HG03139 (cell line): ENCODE measurements at regions not wholly inside any gene's neighbourhood (a gene's known extent, or its start where the extent isn't known, plus 50 kb on each side); places are given as distances from the start of the nearest gene placed in this dataset.
"Not testable (repeated sequence)": the region's sequence is repeated elsewhere in the genome, so short reads cannot be mapped to it uniquely, and the experiment has no call there.

Experiments used
- ATAC-seq: cut with Tn5 transposase; IDR thresholded peaks from one replicate; pipeline ENCODE4 v1.9.1; 2021; ENCODE audit not compliant: unreplicated experiment

- ATAC-seq = no peak
Measured at GRCh38 chr4:138455097-138455496, 212.9 kb upstream of the SLC7A11 start.

GRCh38 chr4:138452826-138453225 is 210.7 kb upstream of the SLC7A11 start:
- no peak for ATAC-seq

GRCh38 chr4:138451276-138451663 is 209.1 kb upstream of the SLC7A11 start:
- ATAC-seq = no peak

- no peak for ATAC-seq
Measured at GRCh38 chr4:138450546-138451275, 208.6 kb upstream of the SLC7A11 start.

GRCh38 chr4:138449938-138450337 is 207.8 kb upstream of the SLC7A11 start:
- ATAC-seq = no peak

- ATAC-seq = no peak
Measured at GRCh38 chr4:138448169-138448568, 206.0 kb upstream of the SLC7A11 start.

- ATAC-seq = no peak
Measured at GRCh38 chr4:138446456-138446855, 204.3 kb upstream of the SLC7A11 start.

GRCh38 chr4:138445098-138445497 is 202.9 kb upstream of the SLC7A11 start:
- no peak for ATAC-seq

GRCh38 chr4:138444260-138444659 is 202.1 kb upstream of the SLC7A11 start:
- no peak for ATAC-seq

GRCh38 chr4:138439143-138439581 is 197.0 kb upstream of the SLC7A11 start:
- no peak for ATAC-seq

- ATAC-seq = no peak
Measured at GRCh38 chr4:138438608-138439007, 196.5 kb upstream of the SLC7A11 start.

- no peak for ATAC-seq
Measured at GRCh38 chr4:138437263-138437851, 195.2 kb upstream of the SLC7A11 start.

GRCh38 chr4:138435733-138436132 is 193.6 kb upstream of the SLC7A11 start:
- ATAC-seq = not testable (repeated sequence)

- not testable (repeated sequence) for ATAC-seq
Measured at GRCh38 chr4:138435046-138435445, 192.9 kb upstream of the SLC7A11 start.

- no peak for ATAC-seq
Measured at GRCh38 chr4:138428611-138429010, 186.5 kb upstream of the SLC7A11 start.

GRCh38 chr4:138426786-138427185 is 184.6 kb upstream of the SLC7A11 start:
- ATAC-seq = no peak

GRCh38 chr4:138420471-138420870 is 178.3 kb upstream of the SLC7A11 start:
- ATAC-seq = no peak

GRCh38 chr4:138414202-138414601 is 172.1 kb upstream of the SLC7A11 start:
- no peak for ATAC-seq

GRCh38 chr4:138413273-138413672 is 171.1 kb upstream of the SLC7A11 start:
- no peak for ATAC-seq

- ATAC-seq = no peak
Measured at GRCh38 chr4:138412847-138413246, 170.7 kb upstream of the SLC7A11 start.

GRCh38 chr4:138410266-138410665 is 168.1 kb upstream of the SLC7A11 start:
- no peak for ATAC-seq

GRCh38 chr4:138409670-138410069 is 167.5 kb upstream of the SLC7A11 start:
- ATAC-seq = no peak

- ATAC-seq = no peak
Measured at GRCh38 chr4:138408758-138409157, 166.6 kb upstream of the SLC7A11 start.
